Activated T-cell treated with anti-CD3 and anti-CD28 coated beads, Interleukin-2, amount 50 U/mL, for 1 hour (primary cell): ENCODE measurements at regions not wholly inside any gene's neighbourhood (a gene's known extent, or its start where the extent isn't known, plus 50 kb on each side); places are given as distances from the start of the nearest gene placed in this dataset.

Source experiments
- DNase-seq: peaks from one replicate; pipeline ENCODE4 v3.0.0-alpha.2; 2020

DNA sequence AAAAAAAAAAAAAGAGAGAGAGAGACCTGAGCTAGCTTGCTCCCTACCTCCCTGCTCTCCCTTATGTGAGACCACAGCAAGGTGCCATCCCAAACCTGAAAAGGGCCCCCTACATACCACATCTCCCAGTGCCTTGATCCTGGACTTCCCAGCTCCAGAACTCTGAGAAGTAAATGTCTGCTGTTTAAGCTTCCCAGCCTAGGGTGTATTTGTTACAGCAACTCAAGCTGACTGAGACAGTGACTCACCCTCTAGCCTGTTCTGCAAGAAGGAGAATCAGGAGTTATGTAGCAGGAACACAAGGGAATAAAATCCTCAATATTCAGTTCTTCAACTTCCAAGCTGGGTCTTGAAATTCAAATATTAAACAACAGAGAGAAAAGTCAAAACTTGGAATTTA, 52.1 kb upstream of the TMEM72 start:
- DNase-seq: no peak

DNA sequence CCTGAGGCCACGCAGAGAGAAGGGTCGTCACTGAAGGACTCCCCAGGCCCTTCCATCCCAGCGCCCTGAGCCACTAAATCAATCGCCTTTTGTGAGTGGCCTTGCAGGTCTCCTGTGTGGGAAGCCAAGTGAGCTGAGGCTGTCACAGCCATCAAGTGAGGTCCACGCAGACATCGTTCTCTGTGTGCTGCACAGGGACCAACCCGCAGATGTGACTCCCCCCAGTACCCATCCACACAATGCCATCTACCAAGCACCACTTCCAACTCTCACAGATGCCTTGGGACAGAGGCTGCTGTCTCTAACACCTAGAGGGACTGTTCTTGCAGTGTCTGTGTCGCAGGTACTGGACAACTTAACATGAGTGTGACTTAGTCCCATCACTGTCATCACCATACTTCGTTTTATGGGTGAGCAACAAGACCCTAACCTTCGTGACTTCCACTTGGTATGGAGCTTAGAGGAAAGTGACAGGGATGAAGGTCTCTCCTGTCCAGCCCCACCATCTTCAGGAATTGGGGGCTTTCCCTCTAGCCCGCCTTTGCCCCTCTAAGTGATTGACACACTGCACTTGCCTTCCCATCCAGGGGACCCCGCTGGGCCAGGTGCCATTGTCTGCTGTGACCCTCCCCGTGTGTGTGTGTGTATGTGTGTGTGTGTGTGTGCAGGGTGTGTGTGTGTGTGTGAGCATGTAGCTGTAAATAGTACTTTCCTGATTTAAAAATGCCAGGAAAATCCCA, 51.4 kb upstream of the TMEM72 start:
- DNase-seq: no peak

DNA sequence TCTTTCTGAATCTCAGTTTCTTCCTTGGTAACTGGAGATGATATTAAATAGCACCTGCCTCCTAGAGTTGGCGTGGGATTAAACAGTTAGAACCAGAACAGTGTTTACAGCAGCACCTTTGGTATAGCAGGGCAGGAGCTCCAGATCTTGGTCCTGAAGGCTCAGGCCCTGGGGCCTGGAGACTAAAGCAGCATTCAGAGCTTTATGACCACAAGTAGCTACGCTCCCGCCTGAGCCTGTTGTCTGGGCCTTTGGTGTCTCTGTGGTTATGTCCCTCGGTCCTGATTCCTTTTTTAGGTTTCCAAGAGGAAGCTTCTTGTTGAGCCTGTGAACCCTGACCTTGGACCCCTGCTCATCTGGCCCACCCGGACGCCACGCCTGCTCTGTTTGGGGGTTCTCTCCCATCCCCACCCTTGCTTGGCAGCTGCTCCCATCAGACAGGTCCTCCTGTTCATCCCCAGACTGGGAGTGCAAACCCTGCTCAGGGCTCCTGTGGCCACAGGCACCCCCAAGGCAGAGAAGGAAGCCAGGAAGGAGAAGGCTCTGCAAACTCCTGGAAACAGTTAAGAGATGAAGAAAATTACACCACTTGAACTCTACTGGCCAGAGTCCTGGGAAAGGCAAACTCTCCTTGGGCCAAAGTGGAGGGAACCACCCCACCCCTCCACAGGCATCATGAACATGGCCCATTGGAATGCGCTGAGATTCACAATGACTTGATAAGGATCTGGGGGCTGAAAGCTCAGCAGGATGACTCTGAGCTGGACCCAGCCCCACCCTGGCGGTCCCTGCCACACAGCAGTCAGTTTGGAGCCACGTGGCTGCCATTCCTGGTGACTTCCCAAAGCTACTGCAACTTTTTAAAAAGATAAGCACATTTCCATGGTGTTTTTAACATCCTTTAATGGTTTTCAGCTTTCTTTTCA, 50.1 kb upstream of the TMEM72 start:
- no peak for DNase-seq
